Adrenal gland (tissue), 9 donors: ENCODE measurements at regions not wholly inside any gene's neighbourhood (a gene's known extent, or its start where the extent isn't known, plus 50 kb on each side); places are given as distances from the start of the nearest gene placed in this dataset.

Experiments used
- DNase-seq, 7 donors: peaks; one replicate each; pipeline ENCODE4 v3.0.0-alpha.2; 2019 to 2020
- H3K27ac ChIP-seq, 5 donors: fragments of 200-600 bp; sonication (generic) in 4 of 5; 1 replicate in 3 of 5; 2 replicates in 2 of 5; pipeline versions ENCODE4 v1.5.1 to v1.8.0; 2016 to 2020; ENCODE audit warnings: mild to moderate bottlenecking in 1 of 5
- H3K27me3 ChIP-seq: fragments of 200-600 bp; 2 replicates; pipeline ENCODE4 v1.8.0; 2021
- H3K36me3 ChIP-seq, 2 donors: fragments of 200-600 bp; replicated peaks in 1 of 2; 1 replicate in 1 of 2; 2 replicates in 1 of 2; pipeline versions ENCODE4 v1.5.1 to v1.8.0; 2018 to 2022
- H3K4me1 ChIP-seq, 2 donors: fragments of 200-600 bp; replicated peaks in 1 of 2; 1 replicate in 1 of 2; 2 replicates in 1 of 2; pipeline versions ENCODE4 v1.5.1 to v1.8.0; 2018 to 2021
- H3K4me3 ChIP-seq, 4 donors: fragments of 200-600 bp; sonication (generic) in 3 of 4; one replicate each; pipeline ENCODE4 v1.5.1; 2016 to 2018
- H3K9me3 ChIP-seq, 3 donors: fragments of 200-600 bp; sonication (generic) in 1 of 3; replicated peaks in 1 of 3; 1 replicate in 2 of 3; 2 replicates in 1 of 3; pipeline versions ENCODE4 v1.5.1 to v1.8.0; 2016 to 2021
- CTCF ChIP-seq, 6 experiments: fragments of 450-650 bp in 4 of 6; fragments of 200-600 bp in 2 of 6; sonication (generic) in 1 of 6; IDR thresholded peaks; 1 replicate in 5 of 6; 2 replicates in 1 of 6; pipeline versions ENCODE4 v1.5.1 to v1.8.0; 2016 to 2021; ENCODE audit warnings: antibody characterized with exemption in 6 of 6, mild to moderate bottlenecking in 2 of 6, moderate library complexity in 1 of 6
- POLR2A ChIP-seq, 2 donors: fragments of 450-650 bp; IDR thresholded peaks; one replicate each; pipeline ENCODE4 v1.6.1; 2017; ENCODE audit warnings: antibody characterized with exemption in 2 of 2, mild to moderate bottlenecking in 2 of 2, moderate library complexity in 1 of 2
- WGBS, 4 donors: extraction: QIAGEN DNeasy Blood & Tissue Kit in 2 of 4; methylation state at CpG; one replicate each; pipeline versions ENCODE4 v1.1.5 to v1.1.7; 2013 to 2017; 5-methylcytosine and 5-hydroxymethylcytosine counted together
- intact Hi-C, 2 donors: fragments of 100-400 bp; cut with DNase I; formaldehyde crosslinking; loops; one replicate each; pipeline versions ENCODE4 v1.14.1 to v1.15.0; 2022 to 2023
- donor health status: healthy with polysubstance abuse.
- donor health status: Bipolar disorder and iron deficiency.
- donor health status: DM: yes; HTN: yes; CAD: no.
- donor health status: DM: no; HTN: no; CAD: no.
- donor health status: DM: no; HTN: no; CAD: no.

DNA sequence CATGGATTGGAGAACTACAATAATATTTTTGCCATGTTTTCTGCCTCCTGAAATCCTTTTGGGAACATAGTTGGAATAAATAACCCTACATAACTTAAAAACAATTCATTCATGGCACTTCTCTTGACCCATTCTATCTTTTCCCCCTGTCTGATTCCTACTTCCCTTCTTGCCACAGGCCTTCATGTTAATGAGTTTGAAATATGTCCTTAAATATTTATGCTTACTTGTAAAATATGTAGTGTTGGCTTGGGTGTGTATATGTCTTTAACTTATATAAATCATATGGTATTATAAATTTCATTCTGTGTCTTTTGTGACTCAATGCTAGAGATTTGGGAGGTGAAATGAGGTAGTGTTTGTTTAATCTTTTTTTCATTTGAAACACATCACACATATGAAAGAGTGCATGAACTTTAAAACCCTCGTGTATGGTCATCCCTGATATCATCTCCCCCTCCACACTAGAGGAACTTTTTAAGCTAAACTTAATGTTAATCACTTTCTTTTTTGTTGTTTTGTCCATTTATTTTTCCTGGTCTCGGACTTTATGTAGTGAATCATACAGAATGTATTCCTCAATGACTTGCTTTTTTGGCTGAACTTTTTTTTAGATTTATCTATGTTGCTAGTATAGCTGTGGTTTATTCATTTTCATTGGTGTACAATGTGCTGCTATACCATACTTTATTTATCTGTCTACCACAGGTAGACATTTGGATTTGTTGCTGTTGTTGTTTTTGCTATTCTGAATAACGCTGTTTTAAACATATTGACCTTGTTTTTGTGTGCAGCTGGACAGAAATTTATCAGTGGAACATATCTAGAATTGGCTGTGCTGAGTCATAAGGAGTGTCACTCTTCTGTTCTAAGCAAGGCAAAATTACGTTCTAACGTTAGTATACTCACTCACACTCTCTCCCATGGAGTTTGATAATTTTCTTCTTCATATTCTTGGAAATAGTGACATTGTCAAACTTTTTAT, 441.6 kb downstream of the PLPP3 start:
- Histone ChIP-seq H3K4me3 (no peak overlapping the region), H3K27me3 (no peaks in the 10 kb centered on the region), H3K27ac (no peak overlapping the region), H3K9me3 (no peaks in the 10 kb centered on the region), H3K4me1 (peaks cover 0 to 4% of the 10 kb centered on the region in 2 donors), H3K36me3 (no peaks in the 10 kb centered on the region)
- no peak for TF ChIP-seq POLR2A (IDR thresholded peaks at IDR 0.05)
- TF ChIP-seq CTCF (IDR thresholded peaks at IDR 0.05): no peak
- no peak for DNase-seq
- intact Hi-C loops: no loop called here
- 37 to 39% (median 38%) methylated on average over 5 of the region's 5 CpGs for WGBS, 4 donors

GRCh38 chr1:56137090-56137489, 442.3 kb downstream of the PLPP3 start:
- no peak for DNase-seq
- no peaks in the 10 kb centered on the region for H3K9me3 ChIP-seq
- no peak for TF ChIP-seq POLR2A (IDR thresholded peaks at IDR 0.05)
- no peak for TF ChIP-seq CTCF (IDR thresholded peaks at IDR 0.05)
- no peaks in the 10 kb centered on the region for H3K27me3 ChIP-seq
- no peak overlapping the region for H3K27ac ChIP-seq
- no peak overlapping the region for H3K4me3 ChIP-seq
- H3K4me1 ChIP-seq: peaks cover 0 to 4% of the 10 kb centered on the region in 2 donors
- intact Hi-C loops: no loop called here
- WGBS, 4 donors: 83 to 90% (median 88%) methylated on average over 4 of the region's 4 CpGs
- no peaks in the 10 kb centered on the region for H3K36me3 ChIP-seq

DNA sequence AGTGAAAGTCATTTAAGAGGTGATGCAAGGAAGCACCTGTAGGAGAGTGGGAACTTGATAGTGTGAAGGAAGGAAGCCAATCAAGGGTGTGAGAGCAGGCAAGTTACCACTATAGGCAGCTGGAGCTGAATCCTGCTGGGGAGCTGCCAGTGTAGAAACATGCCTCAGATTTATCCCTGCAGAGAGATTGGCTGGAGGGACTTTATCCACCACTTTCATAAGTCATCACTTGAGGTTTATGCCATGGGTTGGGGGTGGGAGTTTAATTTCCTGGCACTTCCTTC, 443.6 kb downstream of the PLPP3 start:
- Histone ChIP-seq H3K4me3 (no peak overlapping the region), H3K36me3 (no peaks in the 10 kb centered on the region), H3K27ac (no peak overlapping the region), H3K4me1 (peaks cover 0 to 4% of the 10 kb centered on the region in 2 donors), H3K9me3 (no peaks in the 10 kb centered on the region), H3K27me3 (no peaks in the 10 kb centered on the region)
- intact Hi-C loops: no loop called here
- DNase-seq: no peak
- TF ChIP-seq POLR2A (IDR thresholded peaks at IDR 0.05) (no peak), CTCF (IDR thresholded peaks at IDR 0.05) (no peak)

- Histone ChIP-seq H3K4me3 (no peak overlapping the region), H3K36me3 (no peaks in the 10 kb centered on the region), H3K4me1 (peaks cover 0 to 4% of the 10 kb centered on the region in 2 donors), H3K27me3 (no peaks in the 10 kb centered on the region), H3K27ac (no peak overlapping the region), H3K9me3 (no peaks in the 10 kb centered on the region)
- WGBS, 4 donors: 88 to 92% (median 89%) methylated on average over 5 of the region's 5 CpGs
- no peak for DNase-seq
- intact Hi-C loops: no loop called here
- no peak for TF ChIP-seq CTCF (IDR thresholded peaks at IDR 0.05)
- no peak for TF ChIP-seq POLR2A (IDR thresholded peaks at IDR 0.05)
These were observed 444.1 kb downstream of the PLPP3 start for GRCh38 chr1:56135069-56135863.
